HEK293T (cell line): ENCODE measurements at regions not wholly inside any gene's neighbourhood (a gene's known extent, or its start where the extent isn't known, plus 50 kb on each side); places are given as distances from the start of the nearest gene placed in this dataset.
"Not testable (repeated sequence)": the region's sequence is repeated elsewhere in the genome, so short reads cannot be mapped to it uniquely, and the experiment has no call there.

Experiments
- CTCF ChIA-PET: fragments of 350-600 bp; formaldehyde crosslinking; extraction: SDS; loops from one replicate; lab custom pipeline; 2021; ENCODE audit warnings: antibody characterized with exemption, inconsistent platforms; lab: Yijun Ruan, JAX
- POLR2A ChIA-PET: fragments of 350-600 bp; formaldehyde crosslinking; extraction: SDS; loops from one replicate; lab custom pipeline; 2020; ENCODE audit warnings: antibody characterized with exemption, inconsistent platforms; lab: Yijun Ruan, JAX
- DNase-seq: peaks from one replicate; pipeline ENCODE4 v3.0.0; 2012; ENCODE audit warnings: mixed read lengths; ENCODE audit errors: extremely low spot score
- ARNT ChIP-seq: fragments of 450-650 bp; IDR thresholded peaks from 2 replicates; pipeline ENCODE4 v1.6.1; 2017; ENCODE audit warnings: mild to moderate bottlenecking
- BHLHE40 ChIP-seq: fragments of 450-650 bp; IDR thresholded peaks from 2 replicates; pipeline ENCODE4 v1.6.1; 2016; ENCODE audit warnings: mild to moderate bottlenecking, moderate library complexity, borderline replicate concordance
- CTBP1 ChIP-seq: fragments of 450-650 bp; IDR thresholded peaks from 2 replicates; pipeline ENCODE4 v1.6.1; 2016; ENCODE audit warnings: borderline replicate concordance
- ELF4 ChIP-seq: fragments of 450-650 bp; IDR thresholded peaks from 2 replicates; pipeline ENCODE4 v1.6.1; 2017; ENCODE audit warnings: antibody characterized with exemption
- FOXA1 ChIP-seq: fragments of 450-650 bp; IDR thresholded peaks from 2 replicates; pipeline ENCODE4 v1.6.1; 2016; ENCODE audit warnings: mild to moderate bottlenecking
- FOXK2 ChIP-seq: fragments of 450-650 bp; IDR thresholded peaks from 2 replicates; pipeline ENCODE4 v1.6.1; 2016; ENCODE audit warnings: mild to moderate bottlenecking
- FOXM1 ChIP-seq: fragments of 450-650 bp; IDR thresholded peaks from 2 replicates; pipeline ENCODE4 v1.6.1; 2017; ENCODE audit warnings: mild to moderate bottlenecking, borderline replicate concordance
- HDGF ChIP-seq: fragments of 450-650 bp; IDR thresholded peaks from 2 replicates; pipeline ENCODE4 v1.6.1; 2017; ENCODE audit warnings: antibody characterized with exemption, borderline replicate concordance
- L3MBTL2 ChIP-seq: fragments of 450-650 bp; conservative IDR thresholded peaks from 2 replicates; pipeline ENCODE4 v1.6.1; 2016; ENCODE audit warnings: mild to moderate bottlenecking
- LEF1 ChIP-seq: fragments of 450-650 bp; IDR thresholded peaks from 2 replicates; pipeline ENCODE4 v1.6.1; 2017; ENCODE audit warnings: mild to moderate bottlenecking, borderline replicate concordance
- NFRKB ChIP-seq: fragments of 450-650 bp; IDR thresholded peaks from 2 replicates; pipeline ENCODE4 v1.6.1; 2016; ENCODE audit warnings: mild to moderate bottlenecking, moderate library complexity
- SP1 ChIP-seq: fragments of 450-650 bp; IDR thresholded peaks from 2 replicates; pipeline ENCODE4 v1.6.1; 2017
- SUZ12 ChIP-seq: fragments of 450-650 bp; IDR thresholded peaks from 2 replicates; pipeline ENCODE4 v1.6.1; 2016; ENCODE audit warnings: mild to moderate bottlenecking
- TARDBP ChIP-seq: fragments of 450-650 bp; IDR thresholded peaks from 2 replicates; pipeline ENCODE4 v1.6.1; 2016
- ZNF384 ChIP-seq: fragments of 450-650 bp; IDR thresholded peaks from 2 replicates; pipeline ENCODE4 v1.6.1; 2016
- TF ChIP-seq, protein P1 (sequence below): fragments of 450-650 bp; IDR thresholded peaks from 2 replicates; pipeline ENCODE4 v1.6.1; 2016

DNA sequence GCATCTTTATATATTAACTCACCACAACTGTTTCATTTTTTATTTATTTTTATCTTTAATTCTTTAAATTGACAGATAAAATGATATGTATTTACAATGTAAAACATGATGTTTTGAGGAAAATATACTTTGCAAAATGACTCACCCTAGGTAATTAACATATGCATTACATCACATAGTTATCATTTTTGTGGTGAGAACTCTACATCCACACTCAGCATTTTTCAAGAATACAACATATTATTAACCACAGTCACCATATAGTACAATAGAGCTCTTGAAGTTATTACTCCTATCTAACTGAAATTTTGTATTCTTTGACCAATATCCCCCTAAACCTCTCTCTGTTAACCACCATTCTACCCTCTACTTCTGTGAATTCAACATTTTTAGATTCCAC is 194.7 kb upstream of the KIF2B start:
- no peak for DNase-seq
- POLR2A ChIA-PET: no interaction called here
- CTCF ChIA-PET: no interaction called here
- no peak for TF ChIP-seq FOXA1
- no peak for TF ChIP-seq FOXM1
- TF ChIP-seq BHLHE40: no peak
- no peak for TF ChIP-seq TARDBP
- no peak for TF ChIP-seq LEF1
- TF ChIP-seq ZNF384: no peak
- TF ChIP-seq SUZ12: no peak
- TF ChIP-seq FOXK2: no peak
- TF ChIP-seq ELF4: no peak
- TF ChIP-seq L3MBTL2: no peak
- TF ChIP-seq HDGF: no peak
- TF ChIP-seq NFRKB: no peak
- TF ChIP-seq CTBP1: no peak
- TF ChIP-seq ARNT: no peak
- TF ChIP-seq, protein P1, sequence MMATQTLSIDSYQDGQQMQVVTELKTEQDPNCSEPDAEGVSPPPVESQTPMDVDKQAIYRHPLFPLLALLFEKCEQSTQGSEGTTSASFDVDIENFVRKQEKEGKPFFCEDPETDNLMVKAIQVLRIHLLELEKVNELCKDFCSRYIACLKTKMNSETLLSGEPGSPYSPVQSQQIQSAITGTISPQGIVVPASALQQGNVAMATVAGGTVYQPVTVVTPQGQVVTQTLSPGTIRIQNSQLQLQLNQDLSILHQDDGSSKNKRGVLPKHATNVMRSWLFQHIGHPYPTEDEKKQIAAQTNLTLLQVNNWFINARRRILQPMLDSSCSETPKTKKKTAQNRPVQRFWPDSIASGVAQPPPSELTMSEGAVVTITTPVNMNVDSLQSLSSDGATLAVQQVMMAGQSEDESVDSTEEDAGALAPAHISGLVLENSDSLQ: no peak
- TF ChIP-seq SP1: no peak

DNA sequence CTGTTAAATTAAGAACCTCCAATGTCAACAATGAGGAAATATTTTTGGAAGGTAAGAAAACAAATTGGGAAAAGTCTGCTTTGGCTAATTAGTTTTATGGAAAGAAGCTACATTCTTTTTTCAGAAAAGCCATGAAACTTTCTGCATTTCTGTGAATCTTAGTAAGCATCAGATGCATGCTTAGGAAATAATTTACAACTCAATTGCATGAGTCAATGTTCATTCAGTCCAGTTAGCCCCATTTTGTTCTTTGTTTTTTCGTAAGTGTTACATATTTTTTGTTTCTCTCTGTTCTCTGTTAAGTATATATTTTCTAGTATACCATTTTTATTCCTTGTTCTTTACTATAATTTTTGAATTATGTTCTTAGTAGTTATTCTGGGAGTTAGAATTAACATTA is 195.2 kb upstream of the KIF2B start:
- TF ChIP-seq FOXM1 (no peak), ZNF384 (no peak), FOXA1 (no peak), CTBP1 (no peak), NFRKB (no peak), L3MBTL2 (no peak), BHLHE40 (no peak), ELF4 (no peak), HDGF (no peak)
- TF ChIP-seq, protein P1: no peak
- DNase-seq: no peak
- ChIA-PET POLR2A (no interaction called here), CTCF (no interaction called here)

DNA sequence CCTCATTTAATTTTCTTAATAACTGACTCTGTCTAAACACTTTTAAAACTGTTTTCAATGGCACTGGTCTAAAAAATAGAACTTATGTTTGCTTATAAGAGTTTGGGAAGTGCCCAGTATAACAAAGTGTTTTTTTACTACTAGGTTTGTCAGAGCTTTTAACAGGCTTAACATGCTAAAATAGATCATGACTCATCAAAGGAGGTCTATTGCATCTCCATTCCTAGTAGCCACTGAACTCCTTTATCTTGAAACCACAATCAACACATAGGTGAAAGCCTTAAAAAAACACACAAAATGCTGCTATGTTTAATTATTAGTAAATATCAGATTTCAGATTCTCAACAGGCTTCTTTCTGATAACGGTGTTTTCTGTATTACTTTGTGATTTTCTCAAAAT is 196.4 kb upstream of the KIF2B start:
- no peak for DNase-seq
- TF ChIP-seq ZNF384 (no peak), FOXM1 (no peak), FOXA1 (no peak), CTBP1 (no peak), TARDBP (no peak), HDGF (no peak), FOXK2 (no peak), NFRKB (no peak), ELF4 (no peak), SP1 (no peak), SUZ12 (no peak), ARNT (no peak), LEF1 (no peak)
- TF ChIP-seq, protein P1: no peak

DNA sequence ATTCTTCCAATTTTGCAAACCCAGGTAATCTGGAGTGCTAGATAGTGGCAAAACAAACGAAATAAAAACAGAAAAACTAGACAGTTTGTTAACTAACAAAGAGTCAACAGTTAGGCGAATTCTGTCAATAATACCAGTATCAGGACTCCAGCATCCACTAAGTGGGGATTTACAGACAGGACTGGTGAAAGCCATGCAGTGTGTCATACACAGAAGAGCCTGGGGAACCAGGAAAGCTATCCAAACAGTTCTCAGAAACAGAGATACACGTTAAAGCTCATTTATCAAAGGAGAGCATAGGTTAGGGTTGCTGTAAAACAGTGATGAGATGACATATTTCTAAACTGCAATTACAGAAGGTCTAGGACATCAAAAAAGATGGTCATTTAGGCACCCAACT is 203.7 kb upstream of the KIF2B start:
- ChIA-PET CTCF (no interaction called here), POLR2A (no interaction called here)
- no peak for TF ChIP-seq ZNF384
- no peak for TF ChIP-seq FOXA1
- no peak for TF ChIP-seq NFRKB
- no peak for TF ChIP-seq SUZ12
- TF ChIP-seq LEF1: no peak
- no peak for TF ChIP-seq HDGF
- TF ChIP-seq TARDBP: no peak
- no peak for TF ChIP-seq ARNT
- TF ChIP-seq CTBP1: no peak
- TF ChIP-seq FOXK2: no peak
- TF ChIP-seq L3MBTL2: no peak
- no peak for TF ChIP-seq BHLHE40
- TF ChIP-seq, protein P1: no peak
- TF ChIP-seq FOXM1: no peak
- TF ChIP-seq ELF4: no peak
- TF ChIP-seq SP1: no peak
- no peak for DNase-seq

More for the DNA sequence above, 196.4 kb upstream of the KIF2B start:
- POLR2A ChIA-PET: no interaction called here
- CTCF ChIA-PET: no interaction called here

DNA sequence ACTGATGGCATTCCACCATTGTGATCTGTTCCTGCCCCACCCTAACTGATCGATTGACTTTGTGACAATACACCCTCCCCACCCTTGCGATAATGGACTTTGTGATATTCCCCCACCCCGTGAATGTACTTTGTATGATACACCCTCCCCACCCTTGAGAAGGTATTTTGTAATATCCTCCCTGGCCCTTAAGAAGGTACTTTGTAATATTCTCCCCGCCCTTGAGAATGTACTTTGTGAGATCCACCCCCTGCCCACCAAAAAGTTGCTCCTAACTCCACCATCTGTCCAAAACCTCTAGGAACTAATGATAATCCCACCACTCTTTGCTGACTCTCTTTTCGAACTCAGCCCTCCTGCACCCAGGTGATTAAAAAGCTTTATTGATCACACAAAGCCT is 214.5 kb upstream of the KIF2B start:
- CTCF ChIA-PET, DNase-seq, POLR2A ChIA-PET: not testable (repeated sequence)

DNA sequence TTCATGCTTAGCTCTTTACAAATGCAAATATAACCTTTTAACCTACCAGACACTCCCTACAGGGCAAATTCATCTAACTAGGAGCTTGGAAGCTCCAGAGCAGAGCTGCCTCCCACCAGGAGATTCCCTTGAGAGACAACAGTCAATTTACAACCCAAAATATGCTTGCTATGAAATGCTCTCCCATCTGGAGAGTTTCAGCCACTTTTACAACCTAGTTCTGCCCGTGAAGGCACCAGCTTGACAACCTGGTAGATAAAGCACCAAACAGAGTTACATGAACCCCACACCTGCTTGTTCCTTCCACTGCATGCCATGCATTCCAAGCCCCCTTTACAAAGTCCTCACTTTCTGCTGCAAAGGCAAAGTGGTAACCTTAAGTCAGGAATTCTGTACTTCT is 215.3 kb upstream of the KIF2B start:
- TF ChIP-seq ZNF384 (no peak), FOXK2 (no peak), HDGF (no peak), ELF4 (no peak), SUZ12 (no peak), SP1 (no peak), FOXA1 (no peak), FOXM1 (no peak), LEF1 (no peak)
- ChIA-PET CTCF (no interaction called here), POLR2A (no interaction called here)

More for the DNA sequence above, 215.3 kb upstream of the KIF2B start:
- no peak for DNase-seq
